Suprapubic skin (tissue), 4 donors: ENCODE measurements at regions not wholly inside any gene's neighbourhood (a gene's known extent, or its start where the extent isn't known, plus 50 kb on each side); places are given as distances from the start of the nearest gene placed in this dataset.

Experiments used
- DNase-seq, 2 donors: peaks; one replicate each; pipeline ENCODE4 v3.0.0-alpha.2; 2019; ENCODE audit warnings: low spot score in 2 of 2
- H3K27ac ChIP-seq: fragments of 200-600 bp; sonication (generic); one replicate; pipeline ENCODE4 v1.5.1; 2019
- H3K27me3 ChIP-seq: fragments of 200-600 bp; sonication (generic); one replicate; pipeline ENCODE4 v1.5.1; 2019
- H3K36me3 ChIP-seq: fragments of 200-600 bp; sonication (generic); one replicate; pipeline ENCODE4 v1.5.1; 2019
- H3K4me1 ChIP-seq: fragments of 200-600 bp; sonication (generic); one replicate; pipeline ENCODE4 v1.5.1; 2019
- H3K4me3 ChIP-seq: fragments of 200-600 bp; sonication (generic); one replicate; pipeline ENCODE4 v1.5.1; 2019; ENCODE audit warnings: mild to moderate bottlenecking
- H3K9me3 ChIP-seq: fragments of 200-600 bp; sonication (generic); one replicate; pipeline ENCODE4 v1.5.1; 2019
- CTCF ChIP-seq, 2 donors: fragments of 200-600 bp in 1 of 2; fragments of 450-650 bp in 1 of 2; sonication (generic) in 1 of 2; IDR thresholded peaks; one replicate each; pipeline ENCODE4 v1.5.1; 2016 to 2019; ENCODE audit warnings: antibody characterized with exemption in 2 of 2, mild to moderate bottlenecking in 1 of 2, moderate library complexity in 1 of 2
- EP300 ChIP-seq: sonication (generic); formaldehyde crosslinking; IDR thresholded peaks from one replicate; pipeline ENCODE4 v1.6.1; 2017; ENCODE audit warnings: antibody characterized with exemption
- POLR2A ChIP-seq, 2 donors: fragments of 450-650 bp; IDR thresholded peaks; one replicate each; pipeline ENCODE4 v1.6.1; 2017; ENCODE audit warnings: antibody characterized with exemption in 2 of 2, mild to moderate bottlenecking in 2 of 2, moderate library complexity in 2 of 2
- POLR2AphosphoS5 ChIP-seq, 3 donors: sonication (generic); formaldehyde crosslinking; IDR thresholded peaks; one replicate each; pipeline ENCODE4 v1.6.1; 2017; ENCODE audit warnings: antibody characterized with exemption in 3 of 3
- WGBS: methylation state at CpG from one replicate; pipeline ENCODE4 v1.1.5; 2018; 5-methylcytosine and 5-hydroxymethylcytosine counted together

- WGBS: 66% methylated on average over 7 of the region's 7 CpGs
- no peak for DNase-seq
Measured at GRCh38 chr20:41748756-41749582, 130.8 kb upstream of the CHD6 start.

GRCh38 chr20:41748051-41748450 lies 129.9 kb upstream of the CHD6 start:
- H3K36me3 ChIP-seq: no peaks in the 10 kb centered on the region
- no peak for TF ChIP-seq CTCF (IDR thresholded peaks at IDR 0.05)
- no peak for TF ChIP-seq POLR2A (IDR thresholded peaks at IDR 0.05)
- TF ChIP-seq EP300: no peak
- TF ChIP-seq POLR2AphosphoS5 (IDR thresholded peaks at IDR 0.05): no peak
- no CpG with 5 or more reads among the region's 4 CpGs for WGBS
- H3K9me3 ChIP-seq: no peaks in the 10 kb centered on the region
- no peak for DNase-seq
- no peaks in the 10 kb centered on the region for H3K4me1 ChIP-seq
- H3K4me3 ChIP-seq: no peak overlapping the region
- no peak overlapping the region for H3K27ac ChIP-seq
- peaks cover 5% of the 10 kb centered on the region for H3K27me3 ChIP-seq

More at GRCh38 chr20:41748756-41749582, 130.8 kb upstream of the CHD6 start:
- Histone ChIP-seq H3K9me3 (no peaks in the 10 kb centered on the region), H3K4me1 (no peaks in the 10 kb centered on the region), H3K27ac (no peak overlapping the region), H3K36me3 (no peaks in the 10 kb centered on the region), H3K4me3 (no peak overlapping the region), H3K27me3 (peaks cover 5% of the 10 kb centered on the region)
- TF ChIP-seq CTCF (IDR thresholded peaks at IDR 0.05): no peak
- TF ChIP-seq POLR2A (IDR thresholded peaks at IDR 0.05): no peak
- TF ChIP-seq EP300: no peak
- TF ChIP-seq POLR2AphosphoS5 (IDR thresholded peaks at IDR 0.05): no peak

- H3K27ac ChIP-seq: no peak overlapping the region
- H3K4me3 ChIP-seq: no peak overlapping the region
- no peaks in the 10 kb centered on the region for H3K9me3 ChIP-seq
- H3K4me1 ChIP-seq: no peaks in the 10 kb centered on the region
- no peak for TF ChIP-seq POLR2A (IDR thresholded peaks at IDR 0.05)
- no peak for TF ChIP-seq CTCF (IDR thresholded peaks at IDR 0.05)
- no peak for TF ChIP-seq EP300
- TF ChIP-seq POLR2AphosphoS5 (IDR thresholded peaks at IDR 0.05): no peak
- DNase-seq: no peak
- no peaks in the 10 kb centered on the region for H3K36me3 ChIP-seq
- H3K27me3 ChIP-seq: peaks cover 5% of the 10 kb centered on the region
Measured at GRCh38 chr20:41747226-41747625, 129.0 kb upstream of the CHD6 start.

GRCh38 chr20:41746635-41747034 lies 128.5 kb upstream of the CHD6 start:
- no peak for DNase-seq
- Histone ChIP-seq H3K9me3 (no peaks in the 10 kb centered on the region), H3K27ac (no peak overlapping the region), H3K4me3 (no peak overlapping the region), H3K27me3 (peaks cover 5% of the 10 kb centered on the region), H3K36me3 (no peaks in the 10 kb centered on the region), H3K4me1 (no peaks in the 10 kb centered on the region)
- 67% methylated on average over 1 of the region's 1 CpG for WGBS
- TF ChIP-seq POLR2AphosphoS5 (IDR thresholded peaks at IDR 0.05) (no peak), POLR2A (IDR thresholded peaks at IDR 0.05) (no peak)

GRCh38 chr20:41738604-41739206 lies 120.5 kb upstream of the CHD6 start:
- no peak overlapping the region for H3K4me3 ChIP-seq
- H3K36me3 ChIP-seq: no peaks in the 10 kb centered on the region
- no peaks in the 10 kb centered on the region for H3K9me3 ChIP-seq
- H3K4me1 ChIP-seq: peaks cover 3% of the 10 kb centered on the region
- TF ChIP-seq CTCF (IDR thresholded peaks at IDR 0.05): peak; percentile 46 to 83
- TF ChIP-seq POLR2AphosphoS5 (IDR thresholded peaks at IDR 0.05): no peak
- 12% methylated on average over 6 of the region's 6 CpGs for WGBS
- no peak overlapping the region for H3K27ac ChIP-seq
- no peak for DNase-seq
- no peaks in the 10 kb centered on the region for H3K27me3 ChIP-seq
